CD4-positive, alpha-beta T cell treated with Interleukin-2 at 100 ng/mL for 4 hours (primary cell): ENCODE measurements at regions not wholly inside any gene's neighbourhood (a gene's known extent, or its start where the extent isn't known, plus 50 kb on each side); places are given as distances from the start of the nearest gene placed in this dataset.

Experiments
- DNase-seq: peaks from one replicate; pipeline ENCODE4 v3.0.0-alpha.2; 2020; ENCODE audit warnings: low spot score

DNA sequence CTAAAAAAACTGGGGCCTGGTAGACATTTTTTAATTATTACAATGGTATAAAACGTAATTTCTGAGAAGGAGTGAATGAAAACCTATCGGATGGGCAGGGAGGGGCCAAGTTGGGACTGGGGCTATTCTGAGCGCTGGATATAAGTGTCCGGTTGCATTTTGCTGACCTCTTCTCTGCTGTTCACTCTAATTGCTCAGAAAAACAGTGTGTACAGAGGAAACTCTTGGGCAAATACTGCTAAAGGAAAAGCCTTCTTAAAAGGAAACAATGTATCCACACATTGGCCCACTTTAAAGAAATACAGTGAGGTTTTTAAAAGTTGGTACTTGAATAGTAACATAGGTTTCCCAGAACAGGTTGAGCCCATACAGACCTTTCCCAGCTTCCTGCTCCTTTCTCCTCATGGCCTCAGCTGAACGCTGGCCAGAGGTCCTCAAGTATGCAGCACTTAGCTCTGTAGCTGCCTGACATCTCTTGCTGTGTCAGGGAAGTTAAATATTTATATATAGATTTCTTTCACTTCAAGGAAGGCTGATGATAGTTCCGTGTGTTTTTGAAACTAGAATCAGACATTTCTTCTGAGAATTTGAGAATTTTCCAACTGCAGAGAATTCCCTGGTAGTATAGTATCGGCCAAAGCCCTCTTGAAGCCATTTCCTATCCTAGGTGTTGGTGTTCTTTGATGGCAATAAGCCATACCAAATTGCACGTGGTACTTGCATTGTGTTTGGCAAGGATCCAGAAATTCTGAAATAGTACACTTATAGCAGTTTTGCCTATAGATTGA is 97.1 kb upstream of the SLC4A4 start:
- DNase-seq = no peak

DNA sequence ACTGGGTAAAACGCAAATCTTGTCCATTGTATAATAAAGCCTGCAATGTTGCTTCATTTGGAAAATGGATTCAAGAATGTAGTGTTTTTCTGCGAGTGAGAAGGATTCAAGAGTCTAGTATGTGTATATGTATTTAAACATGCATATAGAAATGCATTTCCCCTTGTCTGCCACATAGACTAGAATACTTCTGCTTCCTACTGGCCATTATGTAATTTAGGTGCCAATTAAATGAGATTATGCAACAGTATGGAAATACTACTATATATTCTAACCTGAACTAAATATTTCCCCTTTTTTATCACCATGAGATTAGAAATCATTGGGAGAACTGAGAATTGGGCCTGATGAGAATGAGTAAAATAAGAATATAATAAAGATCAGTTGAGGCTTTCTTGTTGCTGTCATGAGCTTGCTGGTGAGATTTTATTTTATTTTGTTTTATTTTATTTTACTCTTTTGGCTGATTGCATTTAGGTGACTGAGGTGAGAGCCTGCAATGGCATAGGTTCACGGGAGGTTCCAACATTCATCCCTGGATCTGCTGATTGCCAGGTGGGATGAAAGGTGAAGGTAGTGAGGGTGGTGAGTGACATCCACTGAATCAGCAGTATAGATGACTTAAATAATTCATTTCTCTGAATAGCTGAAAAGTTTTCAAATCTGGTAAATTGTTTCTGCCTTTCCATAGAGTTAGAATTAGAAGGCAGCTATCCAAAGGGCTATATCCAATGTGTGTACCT is 95.6 kb upstream of the SLC4A4 start:
- DNase-seq = no peak

DNA sequence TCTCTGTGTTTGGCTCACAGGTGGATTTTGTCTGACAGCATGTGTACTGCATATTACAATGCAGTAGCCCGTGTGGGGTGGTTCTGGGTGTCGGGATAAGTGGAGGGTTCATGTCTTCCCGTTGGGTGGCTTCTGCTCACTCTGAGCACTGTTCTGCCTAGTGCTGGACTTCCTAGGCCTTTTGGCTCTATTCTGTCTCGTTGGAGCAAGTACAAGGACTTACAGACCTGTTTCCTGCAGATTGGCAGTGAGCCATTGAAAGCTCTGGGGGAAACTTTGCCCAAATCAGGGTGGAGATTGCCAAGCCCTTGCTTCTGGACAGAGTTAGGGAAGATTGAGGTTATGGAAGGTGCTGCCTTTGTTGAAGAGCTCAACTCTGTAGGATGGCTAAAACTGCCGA is 91.1 kb upstream of the SLC4A4 start:
- DNase-seq = no peak

GRCh38 chr4:71251261-71251660 is 87.6 kb upstream of the SLC4A4 start:
- DNase-seq = no peak

DNA sequence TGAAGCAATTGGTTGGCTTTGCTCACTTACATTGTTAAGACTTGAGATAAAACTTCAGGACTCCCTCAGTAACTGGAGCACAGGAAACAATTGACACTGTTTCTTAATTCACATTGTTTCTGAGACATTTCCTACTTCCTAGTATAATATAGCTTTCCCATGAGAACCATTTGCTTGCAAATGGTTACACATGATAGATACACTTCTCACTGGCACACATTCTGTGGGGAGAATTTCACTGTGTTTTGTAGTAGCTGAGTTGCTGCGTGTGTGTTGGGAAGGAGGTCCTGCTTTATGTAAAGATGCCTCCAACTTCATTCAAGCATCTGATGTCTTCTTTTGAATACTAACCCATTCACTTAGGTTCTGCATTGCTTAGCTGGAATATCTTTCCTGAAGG is 85.3 kb upstream of the SLC4A4 start:
- no peak for DNase-seq

DNA sequence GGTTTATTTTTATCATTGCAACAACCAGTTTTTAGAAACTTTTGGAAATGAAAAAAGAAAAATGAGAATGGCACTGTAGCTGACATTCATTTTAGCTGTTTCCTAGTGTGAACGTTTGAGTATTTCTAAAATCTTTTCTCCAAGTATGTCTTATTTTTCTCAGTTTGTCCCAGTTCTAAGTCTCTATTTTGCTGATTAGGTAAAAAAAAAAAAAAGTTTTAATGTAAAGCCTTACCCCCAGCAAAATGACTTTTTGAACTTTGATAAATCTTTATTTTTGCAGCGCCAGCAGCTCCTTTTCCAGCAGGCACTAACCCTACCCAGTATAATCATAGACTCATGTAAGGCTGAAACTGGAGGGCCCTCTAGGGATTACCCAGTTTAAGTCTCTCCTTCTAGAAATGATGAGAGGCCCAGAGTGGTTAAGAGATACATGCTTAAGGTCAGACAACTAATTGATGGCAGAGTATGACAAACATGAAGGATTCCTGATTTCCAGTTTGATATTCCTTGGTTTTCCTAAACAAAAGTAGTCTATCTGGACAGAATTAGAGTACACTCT is 84.3 kb upstream of the SLC4A4 start:
- DNase-seq = no peak

GRCh38 chr4:71255976-71256375 is 82.8 kb upstream of the SLC4A4 start:
- DNase-seq = no peak

DNA sequence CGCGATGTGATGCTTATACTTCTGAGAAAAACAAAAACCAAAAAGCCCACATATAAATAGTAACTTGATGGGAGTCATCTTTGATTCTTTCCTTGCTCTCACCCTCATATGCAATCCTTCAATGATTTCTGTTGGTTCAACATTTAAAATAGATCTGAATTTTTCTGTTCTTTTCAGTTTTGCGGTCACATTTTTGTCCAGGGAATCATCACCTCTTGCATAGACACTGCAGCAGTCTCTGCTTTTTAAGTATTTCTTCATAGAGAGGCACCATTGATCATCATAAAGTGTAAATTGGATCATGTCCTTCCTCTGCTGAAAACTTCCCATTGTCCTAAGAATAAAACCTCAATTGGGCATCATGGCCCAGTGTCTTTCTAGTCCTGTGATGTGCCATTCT is 81.1 kb upstream of the SLC4A4 start:
- DNase-seq = no peak

- no peak for DNase-seq
These were observed 80.5 kb upstream of the SLC4A4 start for GRCh38 chr4:71258323-71258722.

DNA sequence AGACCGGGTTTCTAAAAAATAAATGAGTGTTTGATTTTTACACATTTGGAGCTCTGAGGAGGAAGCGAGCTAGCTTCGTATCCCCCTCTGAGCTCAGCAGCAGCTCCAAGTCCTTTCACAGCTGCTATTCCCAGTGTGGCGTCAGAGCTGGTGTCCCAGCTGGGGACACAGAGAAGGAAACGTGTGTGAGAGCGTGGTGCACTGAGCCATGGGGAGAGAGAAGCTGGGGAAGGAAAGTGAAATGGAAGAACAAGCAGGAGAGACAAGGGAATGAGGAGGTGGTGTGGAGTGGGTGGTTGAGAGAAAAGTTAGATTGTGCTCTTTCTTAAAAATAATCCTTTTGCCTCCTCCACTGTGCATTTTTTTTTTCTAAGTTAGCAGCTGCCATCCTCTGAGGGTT is 79.5 kb upstream of the SLC4A4 start:
- no peak for DNase-seq

DNA sequence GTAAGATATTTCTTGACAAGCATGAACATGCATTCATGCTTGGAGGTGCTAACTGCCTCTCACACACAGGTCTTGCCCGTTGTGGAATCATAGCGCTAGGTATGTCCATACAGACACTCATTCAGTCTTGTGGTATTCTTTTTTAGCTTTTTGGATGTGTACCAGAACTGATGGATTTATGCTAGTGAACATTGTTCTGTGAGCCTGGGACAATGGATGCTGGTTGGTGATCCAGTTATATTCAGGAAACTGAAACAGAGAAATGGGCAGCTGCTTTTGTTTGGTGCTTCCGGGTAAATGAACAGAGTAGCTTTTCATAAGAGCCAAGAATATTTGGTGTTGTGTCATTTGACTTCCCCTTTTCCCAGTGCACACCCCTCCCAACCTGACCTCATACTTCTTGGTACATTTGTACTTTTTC is 78.9 kb upstream of the SLC4A4 start:
- DNase-seq = no peak

- no peak for DNase-seq
These were observed 78.3 kb upstream of the SLC4A4 start for GRCh38 chr4:71260544-71260943.

DNA sequence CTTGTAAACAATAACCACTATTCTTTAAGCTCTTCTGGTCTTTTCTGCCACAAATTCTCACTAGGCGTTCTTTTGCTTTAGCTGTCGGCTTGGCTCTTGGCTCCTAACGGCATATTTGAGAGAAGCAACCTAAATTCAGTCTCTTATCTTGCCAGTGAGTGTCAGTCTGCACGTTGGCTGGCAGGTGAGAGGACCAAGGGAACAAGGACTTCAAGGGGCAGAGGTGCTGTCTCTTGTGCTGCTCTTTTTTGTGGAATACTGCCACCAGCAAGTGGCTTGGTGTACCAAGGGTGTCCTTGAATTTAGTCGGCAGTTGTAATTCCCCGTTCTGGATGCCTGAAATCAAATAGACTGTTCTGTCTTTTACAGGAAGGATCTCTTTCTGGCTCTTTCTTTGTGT is 77.8 kb upstream of the SLC4A4 start:
- no peak for DNase-seq

- no peak for DNase-seq
These were observed 77.1 kb upstream of the SLC4A4 start for GRCh38 chr4:71261633-71262121.

- no peak for DNase-seq
These were observed 76.7 kb upstream of the SLC4A4 start for GRCh38 chr4:71262161-71262560.

DNA sequence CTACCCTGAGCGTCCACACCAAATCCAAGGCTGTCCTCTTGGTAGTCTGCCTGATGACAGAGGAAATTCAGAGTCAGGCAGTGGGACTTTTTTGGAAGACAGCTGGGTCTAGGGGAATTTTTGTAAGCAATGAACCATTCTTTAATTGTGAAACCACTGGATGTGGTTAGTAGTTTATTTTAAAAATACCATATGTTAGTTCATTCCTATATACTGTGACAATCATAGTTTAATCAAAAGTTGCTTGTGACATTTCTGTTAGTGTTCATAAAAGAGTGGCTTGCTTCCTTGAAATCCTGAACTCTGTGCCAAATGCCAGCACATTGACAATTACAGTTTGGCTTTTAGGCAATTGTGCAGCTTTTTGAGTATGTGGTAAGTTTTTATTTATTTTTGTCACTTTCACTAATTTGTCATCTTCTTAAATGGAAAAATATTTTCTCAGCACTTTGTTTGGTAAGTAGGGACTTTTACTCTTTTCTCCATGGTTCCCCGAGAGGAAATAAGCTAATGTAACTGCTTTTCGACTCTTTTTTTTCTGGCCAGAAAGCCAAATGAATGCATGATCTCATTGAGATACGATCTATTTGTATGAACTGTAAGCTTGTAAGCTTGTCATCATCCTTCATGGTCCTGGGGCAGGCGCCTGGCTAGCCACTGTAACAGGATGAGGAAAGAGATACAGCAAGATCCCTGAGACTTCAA is 72.6 kb upstream of the SLC4A4 start:
- no peak for DNase-seq

DNA sequence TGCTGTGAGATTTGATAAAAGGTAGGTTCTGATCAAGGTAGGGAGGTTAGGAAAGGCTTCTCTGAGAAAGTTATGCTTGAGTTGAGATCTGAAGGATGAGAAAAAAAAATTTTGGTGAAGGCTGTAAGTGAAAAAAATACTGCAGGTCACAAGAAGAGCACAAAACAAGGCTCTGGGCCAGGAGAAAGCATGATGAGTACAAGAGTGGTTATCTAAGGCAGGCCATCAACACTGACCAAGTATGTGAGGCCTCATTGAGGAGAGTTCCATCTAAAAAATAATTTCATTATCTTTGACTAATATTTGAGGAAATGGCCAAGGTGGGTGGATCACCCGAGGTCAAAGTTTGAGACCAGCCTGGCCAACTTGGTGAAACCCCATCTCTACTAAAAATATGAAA is 71.6 kb upstream of the SLC4A4 start:
- no peak for DNase-seq

DNA sequence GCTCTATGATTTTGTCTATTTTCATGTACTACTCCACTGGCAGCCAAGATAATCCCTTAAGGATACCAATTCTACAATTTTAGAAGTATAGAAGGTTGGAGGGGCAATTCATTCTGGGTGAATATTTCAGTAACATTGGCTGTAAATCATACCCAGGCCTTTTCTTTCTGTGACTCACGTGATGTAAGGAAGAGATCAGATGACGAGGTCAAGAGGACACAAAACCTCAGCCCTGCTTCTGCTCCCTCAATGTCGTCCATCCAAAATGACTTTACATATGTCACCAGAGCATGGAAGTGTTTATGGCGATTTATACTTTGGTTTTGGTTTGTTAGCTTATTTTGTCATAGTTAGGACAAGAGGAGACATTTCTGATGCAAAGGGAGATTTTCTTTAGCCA is 70.7 kb upstream of the SLC4A4 start:
- DNase-seq = no peak

GRCh38 chr4:71269233-71269632 is 69.6 kb upstream of the SLC4A4 start:
- DNase-seq = no peak

- DNase-seq = peak; percentile 21
These were observed 67.9 kb upstream of the SLC4A4 start for GRCh38 chr4:71270901-71271300.

- no peak for DNase-seq
These were observed 65.8 kb upstream of the SLC4A4 start for GRCh38 chr4:71272976-71273375.

DNA sequence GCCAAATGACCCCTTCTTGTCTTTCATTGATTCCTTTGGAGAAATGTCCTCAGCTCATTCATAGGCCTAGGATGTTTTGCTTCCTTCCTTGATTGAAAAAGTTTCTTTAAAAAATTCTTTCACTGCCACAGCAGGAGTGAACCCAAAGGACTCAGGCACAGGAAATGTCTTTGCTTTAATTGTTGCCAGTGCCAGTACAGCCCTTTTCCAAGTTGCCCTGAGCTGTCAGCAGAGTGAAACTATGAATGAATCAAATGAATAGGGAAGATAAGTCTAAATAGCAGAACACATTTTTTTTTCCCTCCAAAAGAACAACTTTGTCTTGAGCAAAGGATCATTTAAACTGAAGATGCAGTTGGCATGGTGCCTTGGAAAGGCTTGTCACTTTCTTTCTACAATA is 63.8 kb upstream of the SLC4A4 start:
- no peak for DNase-seq

GRCh38 chr4:71275570-71275969 is 63.2 kb upstream of the SLC4A4 start:
- no peak for DNase-seq
